ENCODE measurements at regions not wholly inside any gene's neighbourhood (a gene's known extent, or its start where the extent isn't known, plus 50 kb on each side); places are given as distances from the start of the nearest gene placed in this dataset.

DNA sequence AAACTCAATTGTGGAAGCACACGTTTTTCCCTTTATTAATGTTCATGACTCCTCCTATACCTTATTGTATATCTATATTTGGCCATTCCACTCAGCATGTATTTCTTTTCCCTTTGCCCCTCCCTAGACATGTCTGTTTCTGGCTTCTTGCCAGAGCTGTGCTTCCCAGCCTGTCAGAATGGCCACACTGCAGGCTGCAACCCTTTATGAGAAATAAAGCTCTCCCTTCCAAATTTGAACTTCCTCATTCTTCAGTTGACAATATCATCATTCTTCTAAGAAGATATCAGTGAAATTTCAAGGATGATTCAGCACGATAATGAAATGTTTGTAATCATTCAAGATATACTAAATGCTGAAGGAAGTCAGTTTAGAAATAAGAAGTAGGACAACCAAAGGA lies 107.6 kb upstream of the PRSS3 start:
- TF ChIP-seq, protein P1, sequence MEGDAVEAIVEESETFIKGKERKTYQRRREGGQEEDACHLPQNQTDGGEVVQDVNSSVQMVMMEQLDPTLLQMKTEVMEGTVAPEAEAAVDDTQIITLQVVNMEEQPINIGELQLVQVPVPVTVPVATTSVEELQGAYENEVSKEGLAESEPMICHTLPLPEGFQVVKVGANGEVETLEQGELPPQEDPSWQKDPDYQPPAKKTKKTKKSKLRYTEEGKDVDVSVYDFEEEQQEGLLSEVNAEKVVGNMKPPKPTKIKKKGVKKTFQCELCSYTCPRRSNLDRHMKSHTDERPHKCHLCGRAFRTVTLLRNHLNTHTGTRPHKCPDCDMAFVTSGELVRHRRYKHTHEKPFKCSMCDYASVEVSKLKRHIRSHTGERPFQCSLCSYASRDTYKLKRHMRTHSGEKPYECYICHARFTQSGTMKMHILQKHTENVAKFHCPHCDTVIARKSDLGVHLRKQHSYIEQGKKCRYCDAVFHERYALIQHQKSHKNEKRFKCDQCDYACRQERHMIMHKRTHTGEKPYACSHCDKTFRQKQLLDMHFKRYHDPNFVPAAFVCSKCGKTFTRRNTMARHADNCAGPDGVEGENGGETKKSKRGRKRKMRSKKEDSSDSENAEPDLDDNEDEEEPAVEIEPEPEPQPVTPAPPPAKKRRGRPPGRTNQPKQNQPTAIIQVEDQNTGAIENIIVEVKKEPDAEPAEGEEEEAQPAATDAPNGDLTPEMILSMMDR (conservative IDR thresholded peaks at IDR 0.05), result no peak
- TF ChIP-seq EZH2 (IDR thresholded peaks at IDR 0.05; ENCODE audit: low read depth), result no peak
